Fibroblast of lung (primary cell): ENCODE measurements at regions not wholly inside any gene's neighbourhood (a gene's known extent, or its start where the extent isn't known, plus 50 kb on each side); places are given as distances from the start of the nearest gene placed in this dataset.

Experiments used
- EZH2 ChIP-seq: IDR thresholded peaks from 2 replicates; pipeline ENCODE4 v1.5.1; 2012; ENCODE audit warnings: low read length, control low read depth, mild to moderate bottlenecking; ENCODE audit errors: missing control alignments
- TF ChIP-seq, protein P1 (sequence below), 2 donors: IDR thresholded peaks in 1 of 2; conservative IDR thresholded peaks in 1 of 2; 1 replicate in 1 of 2; 2 replicates in 1 of 2; pipeline ENCODE4 v1.5.1; 2011 to 2012; ENCODE audit warnings: low read length in 2 of 2, control low read depth in 1 of 2, inconsistent platforms in 1 of 2, low read depth in 1 of 2, mild to moderate bottlenecking in 1 of 2

DNA sequence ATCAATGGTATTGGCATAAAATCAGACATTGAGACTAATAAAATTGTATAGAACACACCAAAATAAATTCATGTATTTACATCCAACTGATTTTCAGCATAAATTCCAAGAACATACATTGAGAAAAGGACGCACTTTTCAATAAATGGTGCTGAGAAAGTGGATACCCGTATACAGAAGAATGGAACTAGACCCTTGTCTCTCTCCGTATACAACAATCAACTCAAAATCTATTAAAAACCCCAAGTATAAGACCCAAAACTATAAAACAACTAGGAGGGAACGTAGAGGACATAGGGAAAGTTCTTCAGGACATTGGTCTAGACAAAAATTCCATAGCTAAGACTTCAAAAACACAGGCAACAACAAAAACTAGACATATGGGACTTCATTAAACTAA, 97.4 kb downstream of the GGTLC2 start:
- TF ChIP-seq, protein P1, sequence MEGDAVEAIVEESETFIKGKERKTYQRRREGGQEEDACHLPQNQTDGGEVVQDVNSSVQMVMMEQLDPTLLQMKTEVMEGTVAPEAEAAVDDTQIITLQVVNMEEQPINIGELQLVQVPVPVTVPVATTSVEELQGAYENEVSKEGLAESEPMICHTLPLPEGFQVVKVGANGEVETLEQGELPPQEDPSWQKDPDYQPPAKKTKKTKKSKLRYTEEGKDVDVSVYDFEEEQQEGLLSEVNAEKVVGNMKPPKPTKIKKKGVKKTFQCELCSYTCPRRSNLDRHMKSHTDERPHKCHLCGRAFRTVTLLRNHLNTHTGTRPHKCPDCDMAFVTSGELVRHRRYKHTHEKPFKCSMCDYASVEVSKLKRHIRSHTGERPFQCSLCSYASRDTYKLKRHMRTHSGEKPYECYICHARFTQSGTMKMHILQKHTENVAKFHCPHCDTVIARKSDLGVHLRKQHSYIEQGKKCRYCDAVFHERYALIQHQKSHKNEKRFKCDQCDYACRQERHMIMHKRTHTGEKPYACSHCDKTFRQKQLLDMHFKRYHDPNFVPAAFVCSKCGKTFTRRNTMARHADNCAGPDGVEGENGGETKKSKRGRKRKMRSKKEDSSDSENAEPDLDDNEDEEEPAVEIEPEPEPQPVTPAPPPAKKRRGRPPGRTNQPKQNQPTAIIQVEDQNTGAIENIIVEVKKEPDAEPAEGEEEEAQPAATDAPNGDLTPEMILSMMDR (conservative IDR thresholded peaks at IDR 0.05 in 1 of 2, IDR thresholded peaks at IDR 0.05 in 1 of 2; ENCODE audit: low read depth in 1 of 2, low read length in 2 of 2), result no peak
- no peak for TF ChIP-seq EZH2
